Adrenal gland (tissue), 9 donors: ENCODE measurements at regions not wholly inside any gene's neighbourhood (a gene's known extent, or its start where the extent isn't known, plus 50 kb on each side); places are given as distances from the start of the nearest gene placed in this dataset.

Experiments
- DNase-seq, 7 donors: peaks; one replicate each; pipeline ENCODE4 v3.0.0-alpha.2; 2019 to 2020
- H3K27ac ChIP-seq, 5 donors: fragments of 200-600 bp; sonication (generic) in 4 of 5; 1 replicate in 3 of 5; 2 replicates in 2 of 5; pipeline versions ENCODE4 v1.5.1 to v1.8.0; 2016 to 2020; ENCODE audit warnings: mild to moderate bottlenecking in 1 of 5
- H3K27me3 ChIP-seq: fragments of 200-600 bp; 2 replicates; pipeline ENCODE4 v1.8.0; 2021
- H3K36me3 ChIP-seq, 2 donors: fragments of 200-600 bp; replicated peaks in 1 of 2; 1 replicate in 1 of 2; 2 replicates in 1 of 2; pipeline versions ENCODE4 v1.5.1 to v1.8.0; 2018 to 2022
- H3K4me1 ChIP-seq, 2 donors: fragments of 200-600 bp; replicated peaks in 1 of 2; 1 replicate in 1 of 2; 2 replicates in 1 of 2; pipeline versions ENCODE4 v1.5.1 to v1.8.0; 2018 to 2021
- H3K4me3 ChIP-seq, 4 donors: fragments of 200-600 bp; sonication (generic) in 3 of 4; one replicate each; pipeline ENCODE4 v1.5.1; 2016 to 2018
- H3K9me3 ChIP-seq, 3 donors: fragments of 200-600 bp; sonication (generic) in 1 of 3; replicated peaks in 1 of 3; 1 replicate in 2 of 3; 2 replicates in 1 of 3; pipeline versions ENCODE4 v1.5.1 to v1.8.0; 2016 to 2021
- CTCF ChIP-seq, 6 experiments: fragments of 450-650 bp in 4 of 6; fragments of 200-600 bp in 2 of 6; sonication (generic) in 1 of 6; IDR thresholded peaks; 1 replicate in 5 of 6; 2 replicates in 1 of 6; pipeline versions ENCODE4 v1.5.1 to v1.8.0; 2016 to 2021; ENCODE audit warnings: antibody characterized with exemption in 6 of 6, mild to moderate bottlenecking in 2 of 6, moderate library complexity in 1 of 6
- POLR2A ChIP-seq, 2 donors: fragments of 450-650 bp; IDR thresholded peaks; one replicate each; pipeline ENCODE4 v1.6.1; 2017; ENCODE audit warnings: antibody characterized with exemption in 2 of 2, mild to moderate bottlenecking in 2 of 2, moderate library complexity in 1 of 2
- WGBS, 4 donors: extraction: QIAGEN DNeasy Blood & Tissue Kit in 2 of 4; methylation state at CpG; one replicate each; pipeline versions ENCODE4 v1.1.5 to v1.1.7; 2013 to 2017; 5-methylcytosine and 5-hydroxymethylcytosine counted together
- intact Hi-C, 2 donors: fragments of 100-400 bp; cut with DNase I; formaldehyde crosslinking; loops; one replicate each; pipeline versions ENCODE4 v1.14.1 to v1.15.0; 2022 to 2023
- donor health status: healthy with polysubstance abuse.
- donor health status: Bipolar disorder and iron deficiency.
- donor health status: DM: yes; HTN: yes; CAD: no.
- donor health status: DM: no; HTN: no; CAD: no.
- donor health status: DM: no; HTN: no; CAD: no.

DNA sequence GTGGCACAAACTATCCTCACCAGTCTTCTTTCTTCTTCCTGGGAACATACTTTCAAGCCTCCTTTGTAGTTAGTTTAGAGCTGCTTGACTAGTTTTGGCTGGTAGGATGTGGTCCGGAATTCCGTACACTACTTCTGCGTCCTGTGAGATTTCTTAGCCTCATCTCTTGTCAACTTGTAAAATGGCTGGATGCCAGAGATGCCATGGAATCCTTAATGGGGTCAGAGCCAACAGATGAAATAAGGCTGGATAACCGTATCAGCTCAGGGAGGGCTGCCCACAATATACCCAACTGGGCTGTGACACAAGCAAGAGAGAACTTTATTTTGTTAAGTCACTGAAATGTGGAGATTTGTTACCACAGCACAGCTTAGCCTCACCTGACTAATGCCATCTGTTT is 466.9 kb upstream of the MDFIC2 start:
- Histone ChIP-seq H3K4me1 (no peaks in the 10 kb centered on the region), H3K27me3 (no peaks in the 10 kb centered on the region), H3K36me3 (no peaks in the 10 kb centered on the region), H3K4me3 (no peak overlapping the region), H3K27ac (no peak overlapping the region), H3K9me3 (no peaks in the 10 kb centered on the region)
- intact Hi-C loops = no loop called here
- whole genome bisulfite sequencing, 4 donors = 80 to 90% (median 87%) methylated on average over 4 of the region's 4 CpGs
- DNase-seq = no peak
- TF ChIP-seq CTCF (IDR thresholded peaks at IDR 0.05) = no peak
- no peak for TF ChIP-seq POLR2A (IDR thresholded peaks at IDR 0.05)

GRCh38 chr3:70776081-70776480 is 463.6 kb upstream of the MDFIC2 start:
- DNase-seq = no peak
- intact Hi-C loops = no loop called here

GRCh38 chr3:70775257-70775656 is 462.8 kb upstream of the MDFIC2 start:
- Histone ChIP-seq H3K9me3 (no peaks in the 10 kb centered on the region), H3K27me3 (no peaks in the 10 kb centered on the region), H3K4me1 (no peaks in the 10 kb centered on the region), H3K36me3 (no peaks in the 10 kb centered on the region), H3K27ac (no peak overlapping the region), H3K4me3 (no peak overlapping the region)
- intact Hi-C loops = no loop called here
- WGBS, 4 donors = 73 to 77% (median 75%) methylated on average over 4 of the region's 4 CpGs
- TF ChIP-seq POLR2A (IDR thresholded peaks at IDR 0.05) (no peak), CTCF (IDR thresholded peaks at IDR 0.05) (no peak)
- DNase-seq = no peak

More at GRCh38 chr3:70776081-70776480, 463.6 kb upstream of the MDFIC2 start:
- WGBS, 4 donors = 20 to 27% (median 22%) methylated on average over 2 of the region's 2 CpGs
- Histone ChIP-seq H3K4me3 (no peak overlapping the region), H3K9me3 (no peaks in the 10 kb centered on the region), H3K36me3 (no peaks in the 10 kb centered on the region), H3K27me3 (no peaks in the 10 kb centered on the region), H3K27ac (no peak overlapping the region), H3K4me1 (no peaks in the 10 kb centered on the region)
- TF ChIP-seq CTCF (IDR thresholded peaks at IDR 0.05) = no peak
- TF ChIP-seq POLR2A (IDR thresholded peaks at IDR 0.05) = no peak

- no peaks in the 10 kb centered on the region for H3K9me3 ChIP-seq
- no peak for TF ChIP-seq CTCF (IDR thresholded peaks at IDR 0.05)
- DNase-seq = no peak
- H3K27ac ChIP-seq = no peak overlapping the region
- no peaks in the 10 kb centered on the region for H3K36me3 ChIP-seq
- intact Hi-C loops = no loop called here
- H3K27me3 ChIP-seq = no peaks in the 10 kb centered on the region
- no peak overlapping the region for H3K4me3 ChIP-seq
- no peaks in the 10 kb centered on the region for H3K4me1 ChIP-seq
- WGBS, 4 donors = 52 to 77% (median 69%) methylated on average over 1 of the region's 1 CpG
Measured at GRCh38 chr3:70774641-70775040, 462.2 kb upstream of the MDFIC2 start.
